ENCODE measurements at regions not wholly inside any gene's neighbourhood (a gene's known extent, or its start where the extent isn't known, plus 50 kb on each side); places are given as distances from the start of the nearest gene placed in this dataset.
"Not testable (repeated sequence)": the region's sequence is repeated elsewhere in the genome, so short reads cannot be mapped to it uniquely, and the experiment has no call there.

DNA sequence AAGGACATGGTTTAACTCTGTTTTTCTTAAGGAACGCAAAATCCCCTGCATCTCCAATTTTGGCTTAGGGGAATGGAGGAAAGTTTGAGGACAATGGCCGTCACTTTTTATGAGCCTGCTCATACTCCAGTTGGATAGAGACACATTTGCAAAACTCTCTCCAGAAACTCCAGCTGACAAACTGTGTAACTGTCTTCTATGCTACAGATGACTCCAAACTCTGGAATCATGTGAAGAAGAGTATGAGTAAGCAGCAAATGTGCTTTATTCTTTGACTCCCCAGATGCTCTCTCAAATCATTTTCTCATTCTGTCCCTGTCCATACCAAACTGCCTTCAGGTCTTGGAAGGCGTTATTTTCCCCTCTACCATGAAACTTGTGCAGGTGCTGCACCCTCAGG, 226.5 kb upstream of the GPR149 start:
- no peak for DNase-seq

DNA sequence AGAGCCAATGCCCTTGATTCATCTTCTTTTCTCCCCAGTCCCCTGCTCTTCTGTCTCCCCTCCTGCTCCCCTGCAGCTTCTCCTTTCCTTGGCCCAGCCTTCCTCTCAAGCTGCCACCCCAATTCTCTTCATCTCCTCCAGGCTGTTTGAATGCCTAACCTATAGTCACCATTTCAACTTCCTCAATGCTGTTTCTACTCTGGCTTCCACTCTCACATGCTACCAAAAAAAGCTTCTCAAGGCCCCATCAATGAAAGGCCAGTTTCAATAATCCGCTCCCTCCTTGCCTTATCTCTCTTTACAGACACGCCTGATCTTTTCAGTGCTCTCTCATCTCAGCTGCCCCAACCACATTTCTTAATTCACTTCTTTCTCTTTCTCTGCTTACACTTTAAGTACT, 212.2 kb upstream of the GPR149 start:
- DNase-seq: no peak

DNA sequence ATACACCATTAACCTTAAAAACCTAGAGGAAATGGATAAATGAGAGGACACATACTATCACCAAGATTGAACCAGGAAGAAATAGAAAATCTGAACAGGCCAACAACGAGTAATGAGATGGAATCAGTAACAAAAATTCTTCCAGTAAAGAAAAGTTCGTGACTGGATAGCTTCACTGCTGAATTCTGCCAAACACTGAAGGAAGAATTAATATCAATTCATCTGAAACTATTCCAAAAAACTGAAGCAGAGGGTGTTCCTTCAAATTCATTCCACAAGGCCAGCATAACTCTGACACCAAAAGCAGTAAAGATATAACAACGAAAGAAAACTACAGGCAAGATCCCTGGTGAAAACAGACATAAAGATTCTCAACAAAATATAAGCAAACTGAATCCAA, 195.8 kb upstream of the GPR149 start:
- no peak for DNase-seq

DNA sequence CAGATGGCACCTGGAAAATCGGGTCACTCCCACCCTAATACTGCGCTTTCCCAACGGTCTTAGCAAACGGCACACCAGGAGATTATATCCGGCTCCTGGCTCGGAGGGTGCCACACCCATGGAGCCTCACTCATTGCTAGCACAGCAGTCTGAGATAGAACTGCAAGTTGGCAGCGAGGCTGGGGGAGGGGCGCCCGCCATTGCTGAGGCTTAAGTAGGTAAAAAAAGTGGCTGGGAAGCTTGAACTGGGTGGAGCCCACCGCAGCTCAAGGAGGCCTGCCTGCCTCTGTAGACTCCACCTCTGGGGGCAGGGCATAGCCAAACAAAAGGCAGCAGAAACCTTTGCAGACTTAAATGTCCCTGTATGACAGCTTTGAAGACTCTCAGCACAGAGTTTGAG, 189.6 kb upstream of the GPR149 start:
- not testable (repeated sequence) for DNase-seq

DNA sequence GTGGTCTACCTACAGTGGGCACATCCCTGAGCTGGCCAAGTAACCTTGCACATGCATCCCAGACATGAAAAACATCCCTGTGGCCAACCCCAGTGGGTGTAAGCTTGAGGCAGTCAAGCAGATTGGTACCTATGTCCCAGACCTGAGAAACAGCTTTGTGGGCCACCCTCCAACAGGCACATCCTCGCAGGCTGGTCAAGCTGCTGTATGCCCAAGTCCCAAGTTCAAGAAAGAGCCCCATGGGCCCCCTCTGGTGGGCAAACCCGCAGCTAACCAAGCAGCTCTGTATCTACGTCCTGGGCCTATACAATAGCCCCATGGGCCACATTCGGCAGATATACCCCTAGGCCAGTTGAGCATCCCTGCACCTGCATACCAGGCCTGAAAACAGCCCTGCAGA, 186.3 kb upstream of the GPR149 start:
- no peak for DNase-seq

DNA sequence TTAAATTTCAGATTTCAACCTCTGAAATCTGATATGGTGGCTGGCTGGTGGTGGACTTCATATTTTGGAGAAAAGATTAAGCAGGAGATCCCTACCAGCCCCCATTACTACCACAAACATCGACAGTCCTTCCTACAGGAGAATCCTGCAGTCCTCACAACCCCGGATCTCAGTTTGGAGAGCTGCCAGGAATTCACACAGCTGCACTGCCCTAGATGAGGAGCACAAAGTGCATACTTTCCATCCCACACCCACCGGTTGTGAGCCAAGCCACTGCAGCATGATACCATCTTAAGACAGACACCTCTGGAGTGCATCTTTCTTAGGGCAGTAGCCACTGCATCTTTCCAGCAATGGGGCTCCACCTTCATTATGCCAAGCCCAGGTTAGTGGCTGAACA, 185.5 kb upstream of the GPR149 start:
- DNase-seq: no peak

DNA sequence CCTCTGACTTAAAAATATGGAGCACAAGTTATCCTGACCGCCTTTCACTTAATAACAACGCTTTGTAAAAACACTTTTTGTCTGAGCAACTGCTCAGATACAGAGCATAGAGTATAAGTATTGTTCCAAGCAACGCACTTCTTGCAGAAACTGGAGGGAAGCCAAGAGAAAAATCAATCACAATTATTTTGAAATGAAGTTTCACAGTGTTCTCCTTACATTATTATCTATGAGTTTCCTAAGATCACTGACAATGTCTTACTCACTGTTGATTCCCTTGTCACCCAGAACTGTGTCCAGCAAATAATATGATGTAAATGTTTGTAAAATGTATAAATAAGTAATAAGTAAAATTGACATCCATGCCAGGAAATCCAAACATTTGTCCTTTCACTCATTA, 184.6 kb upstream of the GPR149 start:
- no peak for DNase-seq

DNA sequence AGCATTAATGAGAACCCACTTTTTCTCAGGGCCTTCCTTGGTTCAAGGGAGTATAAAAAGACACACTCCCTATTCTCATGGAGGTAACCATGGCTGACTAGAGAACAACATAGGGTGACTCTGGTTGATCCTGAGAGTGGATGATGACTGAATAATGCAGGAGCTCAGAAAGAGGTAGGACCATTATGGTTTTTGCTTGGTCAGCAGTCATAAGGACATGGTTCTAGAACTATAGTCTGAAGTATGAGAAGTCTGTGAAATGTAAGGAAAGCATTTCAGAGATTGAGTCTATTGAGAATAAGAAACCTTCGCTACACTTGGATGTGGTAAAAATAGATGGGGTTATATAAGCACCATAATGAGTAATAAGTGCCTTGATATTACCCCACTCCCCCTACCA, 184.1 kb upstream of the GPR149 start:
- DNase-seq: no peak

DNA sequence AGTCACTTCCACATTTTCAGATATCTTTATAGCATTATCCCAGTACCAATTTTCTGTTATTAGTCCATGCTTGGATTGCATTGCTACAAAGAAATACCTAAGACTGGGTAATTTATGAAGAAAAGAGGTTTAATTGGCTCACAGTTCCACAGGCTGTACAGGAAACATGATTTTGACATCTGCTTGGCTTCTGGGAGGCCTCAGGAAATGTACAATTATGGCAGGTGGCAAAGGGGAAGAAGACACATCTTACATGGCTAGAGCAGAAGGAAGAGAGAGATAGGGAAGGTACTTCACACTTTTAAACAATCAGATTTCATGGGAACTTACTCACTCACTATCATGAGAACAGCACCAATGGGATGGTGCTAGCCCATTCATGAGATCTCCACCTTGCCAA, 172.3 kb upstream of the GPR149 start:
- DNase-seq: no peak

DNA sequence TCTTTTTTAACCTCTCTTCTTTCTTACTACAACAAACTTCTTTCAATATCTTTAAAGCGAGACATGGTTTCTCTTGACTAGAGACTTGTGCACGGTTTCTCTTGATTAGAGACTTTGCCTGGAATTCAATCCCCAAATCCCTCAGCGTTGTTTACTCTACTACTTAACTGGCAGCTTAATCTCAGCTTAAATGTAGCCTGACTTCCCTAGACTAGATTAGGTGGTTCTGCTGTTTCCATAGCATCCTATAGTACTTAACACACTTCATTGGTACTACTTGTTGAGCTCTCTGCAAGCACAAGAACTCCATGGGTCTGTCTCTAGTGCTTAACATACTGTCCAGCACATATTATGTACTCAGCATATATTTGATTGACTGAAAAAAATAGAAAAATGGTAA, 168.2 kb upstream of the GPR149 start:
- peak; percentile 90 for DNase-seq

DNA sequence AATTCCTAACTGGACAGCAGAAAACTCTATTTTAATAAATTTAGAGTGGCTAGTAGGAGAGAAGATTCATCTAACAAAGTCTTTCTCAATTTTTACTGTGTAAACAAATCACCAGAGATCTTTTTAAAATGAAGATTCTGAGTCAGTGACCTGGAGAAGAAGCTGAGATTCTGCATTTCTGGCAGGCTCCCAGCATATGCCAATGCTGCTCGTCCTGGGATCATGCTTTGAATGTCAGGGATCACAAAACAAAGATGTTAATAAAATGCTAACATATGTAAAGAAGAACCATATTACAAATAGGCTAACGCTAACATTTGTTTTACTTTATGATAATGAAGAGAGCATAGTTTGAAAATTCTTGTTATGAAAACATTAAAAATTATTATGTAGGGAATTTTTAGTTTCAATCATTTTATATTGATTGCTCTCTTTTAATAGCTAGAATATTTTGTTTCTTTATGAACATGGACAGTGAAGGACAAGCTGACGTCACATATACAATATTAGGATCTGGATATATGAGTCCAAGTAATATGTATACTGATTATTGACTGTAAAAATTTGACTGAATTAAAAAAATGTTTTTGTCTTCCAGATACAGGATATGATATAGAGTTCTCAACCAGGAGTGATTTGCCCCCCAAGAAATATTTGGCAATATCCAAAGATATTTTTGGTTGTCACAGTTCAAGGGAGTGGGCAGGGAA, 160.8 kb upstream of the GPR149 start:
- no peak for DNase-seq

DNA sequence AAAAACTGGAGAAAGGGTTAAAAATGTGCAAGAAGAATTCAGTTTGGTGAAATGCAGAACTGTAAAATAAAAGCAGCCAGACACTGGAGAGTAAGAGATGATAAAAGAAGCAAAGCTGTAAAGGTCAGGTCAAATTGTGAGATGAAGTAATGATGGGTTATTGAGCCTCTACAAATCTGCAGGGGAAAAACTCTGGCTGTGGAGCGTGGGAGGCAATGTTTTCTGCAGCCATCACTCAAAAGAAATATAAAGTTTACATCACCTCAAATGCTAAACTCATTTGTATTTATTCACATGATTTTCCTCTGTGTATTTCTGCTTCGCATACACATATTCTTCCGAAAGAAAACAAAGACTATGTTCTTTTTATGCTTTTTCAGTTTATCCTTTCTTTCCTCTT, 158.8 kb upstream of the GPR149 start:
- no peak for DNase-seq

DNA sequence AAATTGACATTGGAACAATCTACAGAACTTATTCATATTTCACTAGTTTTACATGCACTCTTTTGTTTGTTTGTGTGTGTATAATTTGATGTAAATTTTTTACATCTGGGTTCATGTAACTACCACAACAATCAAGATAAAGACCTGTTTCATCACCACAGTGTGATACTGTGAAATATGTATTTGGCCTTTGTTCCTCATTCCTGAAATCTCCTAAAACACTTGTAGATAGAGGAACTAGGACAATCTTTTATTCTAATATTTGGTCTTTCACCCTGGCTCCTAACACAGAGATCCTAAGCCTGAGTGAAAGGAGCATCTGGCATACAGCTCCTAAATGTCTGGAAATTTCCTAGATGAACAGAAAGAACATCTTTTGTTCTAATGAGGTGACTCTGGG, 155.0 kb upstream of the GPR149 start:
- no peak for DNase-seq

DNA sequence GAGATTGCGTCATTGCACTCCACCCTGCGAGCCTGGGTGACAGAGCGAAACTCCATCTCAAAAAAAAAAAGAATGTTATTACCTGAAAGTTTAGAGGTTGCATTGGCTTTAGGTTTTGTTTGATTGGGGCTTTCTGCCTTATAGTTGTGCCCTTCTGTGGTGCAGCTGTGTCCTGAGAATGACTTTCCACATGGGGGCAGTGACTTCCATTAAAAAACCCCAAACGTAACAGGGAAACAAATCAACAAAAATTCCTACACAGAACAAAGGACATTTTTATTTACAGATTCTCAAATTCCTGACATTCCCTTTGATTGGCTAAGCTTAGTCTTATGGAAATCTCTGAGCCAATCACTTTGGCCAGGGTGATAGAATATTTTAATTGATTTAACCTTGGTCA, 154.1 kb upstream of the GPR149 start:
- DNase-seq: no peak

DNA sequence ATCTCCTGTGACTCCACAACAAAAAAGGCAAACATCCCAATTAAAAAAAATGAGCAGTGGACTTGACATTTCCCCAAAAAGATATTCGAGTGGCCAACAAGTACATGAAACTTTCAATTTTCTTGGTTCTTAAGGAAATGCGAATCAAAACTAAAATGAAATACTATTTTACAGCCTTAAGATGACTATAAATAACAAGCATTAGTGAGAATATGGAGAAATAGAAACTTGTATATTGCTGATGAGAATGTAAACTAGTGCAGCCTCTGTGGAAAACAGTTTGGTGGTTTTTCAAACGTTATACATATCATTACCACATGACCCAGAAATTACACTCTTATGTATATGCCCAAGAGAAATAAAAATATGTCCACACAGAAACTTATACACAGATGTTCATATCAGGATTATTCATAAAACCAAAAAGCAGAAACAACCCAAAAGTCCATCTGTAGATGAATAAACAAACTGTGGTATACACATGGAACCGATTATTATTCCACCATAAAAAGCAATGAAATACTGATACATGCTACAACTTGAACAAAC, 153.2 kb upstream of the GPR149 start:
- DNase-seq: no peak

DNA sequence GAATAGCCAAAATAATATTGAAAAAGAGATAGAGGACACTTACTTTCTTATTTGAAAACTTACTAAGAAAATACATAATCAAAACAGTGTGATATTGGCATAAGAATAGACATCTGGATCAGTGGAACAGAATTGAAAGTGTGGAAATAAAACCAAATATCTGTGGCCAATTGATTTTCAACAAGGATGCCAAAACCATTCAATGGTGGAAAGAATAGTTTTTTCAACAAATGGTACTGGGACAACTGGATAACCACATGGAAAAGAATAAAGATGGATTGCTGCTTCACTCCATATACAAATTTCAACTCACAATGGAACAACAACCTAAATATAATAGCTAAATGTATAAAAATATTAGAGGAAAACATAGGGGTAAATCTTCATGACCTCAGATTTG, 152.5 kb upstream of the GPR149 start:
- no peak for DNase-seq

DNA sequence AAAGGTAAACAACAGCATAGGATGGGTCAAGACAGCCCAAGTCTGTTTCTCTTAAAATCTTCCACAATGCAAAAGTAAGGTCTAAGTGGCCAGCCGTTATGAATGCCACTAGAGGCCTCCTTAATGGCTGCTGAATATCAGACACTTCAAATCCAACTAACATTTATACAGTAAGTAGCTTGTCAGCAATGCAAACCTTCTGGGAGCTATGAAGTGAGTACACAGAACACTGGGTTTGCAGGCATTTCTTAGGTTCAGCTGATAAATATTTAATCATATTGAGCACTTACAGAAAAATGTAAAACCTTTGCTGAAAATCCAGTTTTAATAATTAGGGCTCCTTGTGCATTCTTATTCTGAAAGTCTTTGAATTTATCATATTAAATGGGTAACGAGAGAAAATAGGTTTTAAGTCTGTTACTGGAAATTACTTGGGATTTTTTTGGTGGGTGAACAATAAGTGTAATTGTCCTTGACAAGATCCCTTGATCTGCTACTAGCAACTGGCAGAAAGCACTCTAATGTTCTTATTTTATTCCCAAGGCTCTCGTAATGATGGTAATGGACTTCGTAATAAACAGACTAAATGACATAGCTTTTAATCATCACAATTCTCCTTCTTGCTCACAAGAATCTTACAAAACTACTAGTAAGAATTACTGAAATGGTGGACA, 141.7 kb upstream of the GPR149 start:
- DNase-seq: no peak

DNA sequence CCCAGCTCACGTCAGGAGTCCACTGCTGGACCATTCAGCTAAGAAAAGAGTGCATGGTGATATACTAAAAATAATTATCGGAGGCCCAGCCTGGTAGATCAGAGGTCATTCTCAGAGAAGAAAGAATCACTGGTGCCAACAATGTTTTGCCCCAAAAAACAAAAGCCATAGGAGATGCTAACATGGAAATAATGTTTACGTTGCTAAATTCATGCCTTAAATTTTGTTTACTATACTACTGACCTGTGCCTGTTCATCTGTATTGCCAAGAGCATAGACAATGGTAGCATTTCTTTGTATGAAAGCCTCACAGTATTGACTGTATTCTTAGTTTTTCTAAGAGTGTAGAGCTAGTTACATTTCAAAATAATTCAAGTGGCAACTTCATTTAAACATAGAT, 138.1 kb upstream of the GPR149 start:
- DNase-seq: no peak

DNA sequence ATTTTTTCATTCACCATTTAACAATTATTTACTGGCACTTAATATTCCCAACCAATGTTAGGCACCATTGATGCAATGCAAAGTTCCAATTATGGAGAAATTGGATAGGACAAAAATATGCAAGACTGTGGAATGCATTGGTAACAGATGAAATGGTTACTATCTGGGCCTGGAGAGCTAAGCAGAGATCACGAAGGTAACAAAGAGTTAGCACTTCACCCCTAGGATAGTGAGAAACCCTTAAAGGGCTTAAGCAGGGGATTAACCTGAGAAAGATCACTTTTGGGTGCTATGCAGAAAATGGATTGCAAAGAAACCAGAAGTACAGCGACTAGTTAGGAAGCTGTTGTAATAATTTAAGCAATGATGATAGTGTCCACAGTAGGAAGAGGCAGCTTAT, 129.6 kb upstream of the GPR149 start:
- DNase-seq: peak; percentile 4

DNA sequence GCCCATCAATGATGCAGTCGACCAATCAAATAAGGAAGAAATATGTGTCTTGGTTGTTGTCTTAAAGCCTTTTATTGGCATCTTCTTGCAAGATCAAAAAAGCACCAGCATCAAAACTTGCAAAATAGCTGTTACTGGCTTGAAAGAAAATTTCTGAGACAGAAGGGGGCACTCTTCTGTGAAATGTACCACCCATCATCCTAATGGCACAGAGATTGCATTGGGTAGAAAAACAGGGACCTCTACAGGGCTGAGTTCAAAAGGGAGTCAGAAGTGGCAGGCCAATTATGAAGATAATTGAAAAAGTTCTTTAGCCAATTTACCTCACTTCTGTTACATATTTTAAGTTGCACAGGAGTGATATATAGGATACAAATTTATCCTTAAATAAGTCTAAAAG, 122.3 kb upstream of the GPR149 start:
- DNase-seq: peak; percentile 19

DNA sequence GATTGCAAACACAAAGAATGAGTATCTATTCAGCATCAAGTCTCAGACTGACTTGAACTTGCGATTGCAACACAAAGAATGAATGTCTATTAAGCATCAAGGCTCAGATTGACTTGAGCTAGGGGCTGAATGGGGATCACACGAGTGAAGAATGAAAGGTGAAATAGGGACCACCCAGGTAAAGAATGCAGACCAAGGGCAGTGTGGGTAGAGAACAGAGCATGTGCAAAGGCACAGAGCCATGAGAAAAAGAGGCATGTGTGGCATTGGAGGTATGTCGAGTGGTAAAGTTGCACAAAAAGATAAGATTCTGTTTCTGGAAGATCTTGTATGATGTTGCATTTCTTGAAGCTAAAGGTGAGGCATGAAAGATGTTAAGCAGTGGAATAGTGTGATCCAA, 119.4 kb upstream of the GPR149 start:
- DNase-seq: no peak

DNA sequence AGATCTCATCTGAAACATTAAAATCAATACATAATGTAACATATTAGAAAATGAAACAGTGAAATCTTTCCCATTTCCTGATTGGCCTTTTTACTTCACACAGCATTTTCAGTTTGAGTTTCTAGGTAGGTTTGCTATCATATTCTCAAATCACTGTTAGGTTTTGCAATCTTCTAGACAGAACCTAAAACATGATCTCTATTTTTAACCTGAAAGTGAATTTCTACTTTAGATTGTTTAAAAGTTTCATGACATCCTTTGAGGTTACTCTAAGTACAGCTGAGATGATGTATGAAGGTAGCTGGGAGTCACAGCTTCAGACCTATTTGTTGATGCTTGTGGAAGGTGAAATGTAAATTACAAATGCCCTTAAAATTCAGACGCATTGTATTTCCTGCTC, 118.4 kb upstream of the GPR149 start:
- no peak for DNase-seq

DNA sequence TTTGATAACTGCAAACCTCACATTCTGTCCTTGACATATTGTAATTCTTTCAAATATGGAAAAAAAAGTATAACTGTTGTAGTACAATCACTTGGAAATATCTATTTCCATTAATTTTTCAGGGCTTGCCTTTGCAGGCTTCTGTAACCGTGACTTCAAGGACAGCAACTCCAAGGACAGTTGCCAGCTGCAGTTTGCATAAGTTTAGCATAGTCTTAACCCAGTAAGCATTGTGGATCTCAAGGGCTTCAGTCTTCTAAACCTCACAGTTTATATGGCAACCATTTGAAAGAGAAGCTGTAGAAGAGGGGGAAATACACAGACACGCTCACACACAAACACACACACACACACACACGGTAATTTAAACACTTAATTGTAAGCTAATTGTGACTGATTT, 112.8 kb upstream of the GPR149 start:
- DNase-seq: no peak

DNA sequence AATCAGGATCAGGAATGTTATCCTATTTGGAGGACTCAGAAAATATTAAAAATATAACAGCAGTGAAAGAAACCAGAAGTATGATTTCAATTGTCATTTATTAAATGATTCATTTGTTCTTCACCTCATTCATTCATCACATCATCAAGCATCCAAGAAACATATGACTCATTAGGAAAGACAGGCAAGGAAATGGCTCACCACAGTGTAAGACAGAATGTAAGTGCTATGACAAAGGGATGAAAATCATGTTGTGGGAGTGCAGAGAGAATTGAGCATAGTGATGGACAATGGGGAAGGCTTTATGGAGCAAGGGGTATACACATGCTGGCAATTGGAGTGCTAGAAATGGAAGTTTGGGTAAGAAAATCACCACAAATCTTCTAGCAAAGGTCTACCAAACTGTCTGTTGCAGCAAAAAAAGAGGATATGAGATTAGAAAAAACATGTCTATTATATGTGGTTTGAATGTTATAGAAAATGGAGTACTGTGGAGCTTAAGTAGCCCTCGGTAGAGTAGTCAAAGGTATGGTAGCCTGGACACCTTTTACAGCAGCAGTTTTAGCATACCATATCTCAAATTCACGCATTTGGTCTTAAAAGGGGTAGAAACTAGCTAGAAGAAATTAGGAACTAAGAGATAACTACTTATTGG, 111.1 kb upstream of the GPR149 start:
- DNase-seq: no peak
